GM23338 (cell line): ENCODE measurements at regions not wholly inside any gene's neighbourhood (a gene's known extent, or its start where the extent isn't known, plus 50 kb on each side); places are given as distances from the start of the nearest gene placed in this dataset.

ENCODE experiments used
- ATAC-seq: fragments of 200-7000 bp; cut with Tn5 transposase; 3 replicates; pipeline ENCODE4 v1.9.1; 2020
- DNase-seq: peaks from one replicate; pipeline ENCODE4 v3.0.0-alpha.2; 2015; ENCODE audit warnings: low spot score
- H2AFZ ChIP-seq: fragments of 200-600 bp; sonication (generic); 2 replicates; pipeline ENCODE4 v1.8.0; 2016; ENCODE audit warnings: antibody characterized with exemption, mild to moderate bottlenecking, moderate library complexity
- H3F3A ChIP-seq: fragments of 200-600 bp; sonication (generic); replicated peaks from 2 replicates; pipeline ENCODE4 v1.8.0; 2017; ENCODE audit warnings: antibody characterized with exemption, mixed run types, low read depth
- H3K27ac ChIP-seq: fragments of 200-600 bp; sonication (generic); 2 replicates; pipeline ENCODE4 v1.6.1; 2016; ENCODE audit warnings: low read depth
- H3K27me3 ChIP-seq: fragments of 200-600 bp; sonication (generic); 2 replicates; pipeline ENCODE4 v1.8.0; 2016; ENCODE audit warnings: mild to moderate bottlenecking, mixed run types, moderate library complexity; ENCODE audit not compliant: insufficient read depth
- H3K36me3 ChIP-seq: fragments of 200-600 bp; sonication (generic); 2 replicates; pipeline ENCODE4 v1.8.0; 2016; ENCODE audit warnings: mild to moderate bottlenecking; ENCODE audit not compliant: insufficient read depth
- H3K4me1 ChIP-seq: fragments of 200-600 bp; sonication (generic); 2 replicates; pipeline ENCODE4 v1.8.0; 2016; ENCODE audit warnings: mild to moderate bottlenecking, moderate library complexity; ENCODE audit not compliant: insufficient read depth
- H3K4me2 ChIP-seq: fragments of 200-600 bp; sonication (generic); 2 replicates; pipeline ENCODE4 v1.7.1; 2017; ENCODE audit warnings: mixed run types
- H3K4me3 ChIP-seq: fragments of 200-600 bp; sonication (generic); 2 replicates; pipeline ENCODE4 v1.6.1; 2016; ENCODE audit warnings: mixed run types
- H3K79me2 ChIP-seq: fragments of 200-600 bp; sonication (generic); replicated peaks from 2 replicates; pipeline ENCODE4 v1.8.0; 2017; ENCODE audit warnings: mild to moderate bottlenecking; ENCODE audit not compliant: insufficient read depth
- H3K9me2 ChIP-seq: fragments of 200-600 bp; sonication (generic); 2 replicates; pipeline ENCODE4 v1.8.0; 2017; ENCODE audit not compliant: insufficient read depth
- H4K20me1 ChIP-seq: fragments of 200-600 bp; sonication (generic); replicated peaks from 2 replicates; pipeline ENCODE4 v1.8.0; 2017; ENCODE audit warnings: mild to moderate bottlenecking; ENCODE audit not compliant: insufficient read depth
- H3K27ac Mint-ChIP-seq: 2 replicates; pipeline ENCODE4 v1.8.0; 2020; ENCODE audit warnings: inconsistent platforms, mild to moderate bottlenecking, moderate library complexity, mixed read lengths
- H3K27me3 Mint-ChIP-seq: 3 replicates; pipeline ENCODE4 v1.8.0; 2022; ENCODE audit warnings: low read depth, mild to moderate bottlenecking, moderate library complexity, mixed read lengths, inconsistent platforms; ENCODE audit not compliant: insufficient read depth, poor library complexity
- H3K36me3 Mint-ChIP-seq: 3 replicates; pipeline ENCODE4 v1.8.0; 2021; ENCODE audit warnings: low read depth, mild to moderate bottlenecking, inconsistent platforms, moderate library complexity, mixed read lengths
- H3K4me1 Mint-ChIP-seq: 3 replicates; pipeline ENCODE4 v1.8.0; 2020; ENCODE audit warnings: mild to moderate bottlenecking, inconsistent platforms, mixed read lengths
- H3K4me3 Mint-ChIP-seq: 3 replicates; pipeline ENCODE4 v1.8.0; 2021; ENCODE audit warnings: moderate library complexity, mild to moderate bottlenecking, inconsistent platforms, mixed read lengths
- H3K9me3 Mint-ChIP-seq: 3 replicates; pipeline ENCODE4 v1.8.0; 2020; ENCODE audit warnings: moderate library complexity, mild to moderate bottlenecking, inconsistent platforms, mixed read lengths
- CREB1 ChIP-seq: fragments of 250-450 bp; sonication (Bioruptor Pico); IDR thresholded peaks from 2 replicates; pipeline ENCODE4 v1.5.0; 2020; ENCODE audit warnings: low read depth, mild to moderate bottlenecking, moderate library complexity
- EZH2 ChIP-seq: fragments of 200-600 bp; sonication (generic); IDR thresholded peaks from one replicate; pipeline ENCODE4 v1.8.0; 2017; ENCODE audit warnings: antibody characterized with exemption, mild to moderate bottlenecking, low read depth; ENCODE audit not compliant: unreplicated experiment
- JUNB ChIP-seq: IDR thresholded peaks from one replicate; pipeline ENCODE4 v1.6.1; 2016; ENCODE audit warnings: antibody characterized with exemption; ENCODE audit not compliant: unreplicated experiment
- STAT1 ChIP-seq: IDR thresholded peaks from one replicate; pipeline ENCODE4 v1.6.1; 2016; ENCODE audit warnings: antibody characterized with exemption; ENCODE audit not compliant: unreplicated experiment
- ZNF462 ChIP-seq: fragments of 250-450 bp; sonication (Bioruptor Pico); IDR thresholded peaks from 2 replicates; pipeline ENCODE4 v1.5.0; 2020; ENCODE audit warnings: mild to moderate bottlenecking, moderate library complexity

GRCh38 chr1:162913345-162913744 lies 52.4 kb upstream of the CCDC190 start (continued):
- TF ChIP-seq ZNF462 (CRISPR knock-in tag) (no peak), CREB1 (no peak), JUNB (no peak)

- no peak for DNase-seq
- peaks cover 17% of the 10 kb centered on the region; the same call in 1 of the 2 replicates for H3K9me2 ChIP-seq
- H3K79me2 ChIP-seq: no peaks in the 10 kb centered on the region
- H3K36me3 ChIP-seq: no peaks in the 10 kb centered on the region
- no peaks in the 10 kb centered on the region for H3K27me3 ChIP-seq
- H3F3A ChIP-seq: no peaks in the 10 kb centered on the region
- Mint-ChIP-seq H3K4me1 (no peaks in the 10 kb centered on the region), H3K36me3 (peaks cover 4% of the 10 kb centered on the region; the same call in 1 of the 3 replicates), H3K27ac (no peak overlapping the region), H3K4me3 (no peak overlapping the region), H3K27me3 (no peaks in the 10 kb centered on the region), H3K9me3 (peaks cover 15% of the 10 kb centered on the region)
- no peaks in the 10 kb centered on the region for H4K20me1 ChIP-seq
- no peak overlapping the region for H3K4me2 ChIP-seq
- no peak overlapping the region for H2AFZ ChIP-seq
- H3K4me1 ChIP-seq: no peaks in the 10 kb centered on the region
- ATAC-seq: no peak
- H3K4me3 ChIP-seq: no peak overlapping the region
- H3K27ac ChIP-seq: no peak overlapping the region
- TF ChIP-seq STAT1 (no peak), ZNF462 (CRISPR knock-in tag) (no peak), EZH2 (no peak)
Measured at GRCh38 chr1:162912061-162912667, 51.2 kb upstream of the CCDC190 start.
